Erythroblast (primary cell): ENCODE measurements at regions not wholly inside any gene's neighbourhood (a gene's known extent, or its start where the extent isn't known, plus 50 kb on each side); places are given as distances from the start of the nearest gene placed in this dataset.
A peak's percentile ranks its signal among the peaks of the same experiment; 100 is the strongest.

Experiments
- DNase-seq, 2 experiments: peaks; one replicate each; lab custom pipeline; 2025; lab: John Stamatoyannopoulos, UW
- GATA1 ChIP-seq: IDR thresholded peaks from 2 replicates; pipeline ENCODE4 v1.6.1; 2011; ENCODE audit warnings: low read depth, mild to moderate bottlenecking, control low read depth, low read length, moderate library complexity
- POLR2A ChIP-seq: IDR thresholded peaks from 2 replicates; pipeline ENCODE4 v1.6.1; 2011; ENCODE audit warnings: mild to moderate bottlenecking, low read length

GRCh38 chr12:130043685-130044406 is 118.4 kb upstream of the FZD10 start:
- no peak for TF ChIP-seq GATA1
- no peak for TF ChIP-seq POLR2A
- DNase-seq: no peak

- TF ChIP-seq GATA1: no peak
- no peak for TF ChIP-seq POLR2A
Measured at GRCh38 chr12:130044991-130045621, 117.2 kb upstream of the FZD10 start.

GRCh38 chr12:130049666-130050065 is 112.6 kb upstream of the FZD10 start:
- TF ChIP-seq GATA1 (no peak), POLR2A (no peak)
- DNase-seq: no peak

More at GRCh38 chr12:130044991-130045621, 117.2 kb upstream of the FZD10 start:
- no peak for DNase-seq

GRCh38 chr12:130051900-130052299 is 110.4 kb upstream of the FZD10 start:
- TF ChIP-seq POLR2A (no peak), GATA1 (no peak)
- DNase-seq: no peak

GRCh38 chr12:130053651-130054069 is 108.6 kb upstream of the FZD10 start:
- no peak for TF ChIP-seq GATA1
- TF ChIP-seq POLR2A: no peak
- DNase-seq: no peak

- DNase-seq: peak; percentile 10 to 46
- TF ChIP-seq POLR2A: no peak
- no peak for TF ChIP-seq GATA1
Measured at GRCh38 chr12:130054803-130055202, 107.5 kb upstream of the FZD10 start.

GRCh38 chr12:130058926-130059472 is 103.3 kb upstream of the FZD10 start:
- no peak for TF ChIP-seq GATA1
- no peak for TF ChIP-seq POLR2A
- no peak for DNase-seq

GRCh38 chr12:130063866-130064265 is 98.4 kb upstream of the FZD10 start:
- DNase-seq: no peak
- TF ChIP-seq GATA1 (no peak), POLR2A (no peak)

GRCh38 chr12:130064999-130065398 is 97.3 kb upstream of the FZD10 start:
- TF ChIP-seq POLR2A (no peak), GATA1 (no peak)
- DNase-seq: no peak

GRCh38 chr12:130066742-130067141 is 95.5 kb upstream of the FZD10 start:
- DNase-seq: no peak
- TF ChIP-seq POLR2A (no peak), GATA1 (no peak)

- no peak for DNase-seq
- no peak for TF ChIP-seq GATA1
Measured at GRCh38 chr12:130068741-130069140, 93.5 kb upstream of the FZD10 start.

GRCh38 chr12:130070126-130070611 is 92.1 kb upstream of the FZD10 start:
- no peak for DNase-seq
- TF ChIP-seq POLR2A (no peak), GATA1 (no peak)

GRCh38 chr12:130073721-130074120 is 88.5 kb upstream of the FZD10 start:
- no peak for DNase-seq
- TF ChIP-seq POLR2A: no peak
- no peak for TF ChIP-seq GATA1
